ENCODE measurements at regions not wholly inside any gene's neighbourhood (a gene's known extent, or its start where the extent isn't known, plus 50 kb on each side); places are given as distances from the start of the nearest gene placed in this dataset.

DNA sequence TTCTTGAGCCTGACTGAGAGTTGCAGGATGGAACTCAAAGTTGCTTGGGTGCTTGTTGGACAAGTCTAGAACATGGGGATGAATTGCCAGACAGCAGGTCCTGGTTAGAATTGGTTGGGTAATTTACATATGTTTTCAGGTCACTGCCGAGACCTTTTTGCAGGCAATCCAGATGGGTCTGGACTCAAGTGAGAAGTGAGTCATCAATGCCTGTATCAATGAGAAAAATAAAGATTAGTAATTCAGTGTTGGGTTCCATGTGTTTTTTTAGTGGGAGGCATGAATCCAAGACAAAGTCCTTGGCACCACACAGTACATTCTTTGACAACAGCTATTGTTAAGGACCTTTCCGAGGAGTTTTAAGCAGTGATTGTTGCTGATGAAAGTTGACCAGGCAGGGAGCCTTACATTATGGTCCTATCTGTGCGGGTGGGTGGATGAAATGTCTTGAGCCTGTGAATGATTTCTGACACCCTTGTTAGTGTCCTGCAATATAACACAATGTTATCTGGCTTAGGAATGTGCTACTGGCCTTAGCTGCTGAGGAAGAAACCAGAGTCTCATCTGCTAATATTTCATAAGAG, 77.7 kb downstream of the CRYGS start:
- Mint-ChIP-seq H3K9me3 (no peaks in the 10 kb centered on the region), H3K4me1 (ENCODE audit: low read depth) (peaks cover 2% of the 10 kb centered on the region), H3K4me3 (no peak overlapping the region), H3K27me3 (ENCODE audit: low read depth) (no peaks in the 10 kb centered on the region), H3K27ac (no peak overlapping the region), H3K36me3 (ENCODE audit: insufficient read depth in 2 of 2) (no peaks in the 10 kb centered on the region)
- no peak for ATAC-seq (replicated peaks in 1 of 2)
- DNase-seq = no peak

DNA sequence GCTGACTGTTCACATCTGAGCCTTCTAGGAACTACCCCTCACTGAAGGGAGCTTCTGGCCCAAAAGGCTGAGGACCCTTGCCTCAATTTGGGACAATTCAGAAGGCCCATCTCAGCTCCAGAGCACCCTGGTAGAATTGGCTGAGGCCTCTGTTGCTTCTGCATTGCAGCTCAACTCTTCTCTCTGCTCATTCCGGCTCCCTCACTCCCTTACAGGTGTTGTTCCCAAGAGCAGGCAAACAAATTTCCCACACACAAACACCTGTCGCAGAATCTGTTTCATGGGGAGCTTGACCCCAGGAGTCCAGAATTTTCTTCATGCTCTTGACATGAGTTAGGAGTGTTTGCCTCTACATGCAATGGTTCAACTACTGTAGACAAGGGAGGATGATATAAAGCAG, 78.7 kb downstream of the CRYGS start:
- H3K9me3 Mint-ChIP-seq = no peaks in the 10 kb centered on the region
- no peaks in the 10 kb centered on the region for H3K36me3 Mint-ChIP-seq (ENCODE audit: insufficient read depth in 2 of 2)
- H3K27me3 Mint-ChIP-seq (ENCODE audit: low read depth) = no peaks in the 10 kb centered on the region
- peaks cover 9% of the 10 kb centered on the region for H3K4me1 Mint-ChIP-seq (ENCODE audit: low read depth)
- no peak for DNase-seq
- H3K27ac Mint-ChIP-seq = no peak overlapping the region
- H3K4me3 Mint-ChIP-seq = no peak overlapping the region
- no peak for ATAC-seq (replicated peaks in 1 of 2)

DNA sequence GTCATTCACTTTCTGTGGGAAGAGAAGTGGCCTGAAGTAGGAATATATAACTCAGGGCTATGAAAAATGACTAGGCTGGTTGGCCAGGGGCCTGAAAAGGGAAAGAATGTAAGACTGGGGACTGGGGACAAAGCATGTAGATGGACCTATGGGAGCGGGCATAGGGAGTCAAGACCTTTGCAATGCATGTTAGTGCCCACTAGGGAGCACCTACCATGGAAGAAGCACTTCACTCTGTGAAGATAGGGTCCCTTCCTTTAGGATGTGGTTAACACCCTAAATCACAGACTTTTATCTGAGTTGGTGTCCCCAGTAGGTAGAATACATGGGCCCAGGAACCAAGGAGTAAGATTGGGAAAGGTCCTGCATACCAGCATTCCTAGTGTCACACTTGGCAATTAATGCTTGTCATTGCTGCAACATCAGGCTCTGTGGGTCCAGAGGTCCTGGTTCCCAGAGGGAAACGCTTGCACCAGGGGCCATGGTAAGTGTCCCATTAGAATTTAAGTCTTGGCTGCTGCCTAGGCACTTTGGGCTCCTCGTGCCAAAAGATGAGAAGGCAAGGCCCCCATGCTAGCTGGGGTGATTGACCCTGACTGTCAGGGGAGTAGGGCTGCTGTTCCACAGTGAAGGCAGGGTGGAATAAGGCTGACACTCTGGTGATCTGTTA, 79.6 kb downstream of the CRYGS start:
- ATAC-seq (replicated peaks in 1 of 2) = no peak
- H3K27me3 Mint-ChIP-seq (ENCODE audit: low read depth) = peaks cover 8% of the 10 kb centered on the region
- H3K27ac Mint-ChIP-seq = no peak overlapping the region
- no peak overlapping the region for H3K4me3 Mint-ChIP-seq
- no peak for DNase-seq
- H3K9me3 Mint-ChIP-seq = no peaks in the 10 kb centered on the region
- H3K36me3 Mint-ChIP-seq (ENCODE audit: insufficient read depth in 2 of 2) = no peaks in the 10 kb centered on the region
- H3K4me1 Mint-ChIP-seq (ENCODE audit: low read depth) = peaks cover 9% of the 10 kb centered on the region

DNA sequence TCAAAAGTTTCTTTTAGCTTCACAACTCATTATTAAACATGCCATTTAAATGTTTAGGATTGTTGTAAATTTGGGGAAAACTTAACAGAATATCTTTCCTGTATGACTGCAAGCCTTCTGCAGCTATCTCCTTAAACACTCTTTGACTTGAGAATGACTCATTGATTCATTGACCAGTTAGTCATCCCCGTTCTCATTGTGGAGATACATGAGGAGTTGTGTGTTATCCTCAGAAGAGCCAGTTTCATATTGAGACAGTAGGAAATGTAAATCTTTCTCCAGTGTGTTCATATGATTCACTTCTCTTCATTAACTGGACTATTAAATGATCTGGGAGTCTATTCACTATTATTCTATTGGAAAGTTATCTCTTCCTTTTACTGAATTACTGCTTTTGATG, 83.0 kb downstream of the CRYGS start:
- DNase-seq = no peak
- H3K27me3 Mint-ChIP-seq (ENCODE audit: low read depth) = peaks cover 23% of the 10 kb centered on the region
- no peak overlapping the region for H3K27ac Mint-ChIP-seq
- H3K36me3 Mint-ChIP-seq (ENCODE audit: insufficient read depth in 2 of 2) = no peaks in the 10 kb centered on the region
- H3K9me3 Mint-ChIP-seq = no peaks in the 10 kb centered on the region
- peak; percentile 68 to 72 for ATAC-seq (replicated peaks in 1 of 2)
- H3K4me1 Mint-ChIP-seq (ENCODE audit: low read depth) = peaks cover 9% of the 10 kb centered on the region
- no peak overlapping the region for H3K4me3 Mint-ChIP-seq

DNA sequence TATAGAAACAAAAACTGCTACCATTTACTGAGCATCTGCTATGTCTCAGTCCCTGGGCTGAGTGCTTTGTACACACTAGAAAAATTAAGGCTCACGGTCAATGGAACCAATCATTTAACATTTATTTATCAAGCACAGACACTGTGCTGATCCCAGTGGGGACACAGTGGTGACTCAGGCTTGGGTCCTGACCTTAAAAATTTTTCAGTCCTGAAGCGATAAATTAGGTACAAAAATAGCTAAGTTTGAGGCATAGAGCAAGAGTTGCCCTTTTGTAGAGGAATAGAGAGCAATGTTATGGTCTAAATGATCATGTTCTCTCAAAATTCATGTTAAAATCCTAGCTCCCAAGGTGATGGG, 85.1 kb downstream of the CRYGS start:
- DNase-seq = no peak
- H3K9me3 Mint-ChIP-seq = no peaks in the 10 kb centered on the region
- H3K4me3 Mint-ChIP-seq = no peak overlapping the region
- H3K4me1 Mint-ChIP-seq (ENCODE audit: low read depth) = peaks cover 9% of the 10 kb centered on the region
- ATAC-seq (replicated peaks in 1 of 2) = no peak
- no peak overlapping the region for H3K27ac Mint-ChIP-seq
- H3K36me3 Mint-ChIP-seq (ENCODE audit: insufficient read depth in 2 of 2) = no peaks in the 10 kb centered on the region
- peaks cover 34% of the 10 kb centered on the region for H3K27me3 Mint-ChIP-seq (ENCODE audit: low read depth)

DNA sequence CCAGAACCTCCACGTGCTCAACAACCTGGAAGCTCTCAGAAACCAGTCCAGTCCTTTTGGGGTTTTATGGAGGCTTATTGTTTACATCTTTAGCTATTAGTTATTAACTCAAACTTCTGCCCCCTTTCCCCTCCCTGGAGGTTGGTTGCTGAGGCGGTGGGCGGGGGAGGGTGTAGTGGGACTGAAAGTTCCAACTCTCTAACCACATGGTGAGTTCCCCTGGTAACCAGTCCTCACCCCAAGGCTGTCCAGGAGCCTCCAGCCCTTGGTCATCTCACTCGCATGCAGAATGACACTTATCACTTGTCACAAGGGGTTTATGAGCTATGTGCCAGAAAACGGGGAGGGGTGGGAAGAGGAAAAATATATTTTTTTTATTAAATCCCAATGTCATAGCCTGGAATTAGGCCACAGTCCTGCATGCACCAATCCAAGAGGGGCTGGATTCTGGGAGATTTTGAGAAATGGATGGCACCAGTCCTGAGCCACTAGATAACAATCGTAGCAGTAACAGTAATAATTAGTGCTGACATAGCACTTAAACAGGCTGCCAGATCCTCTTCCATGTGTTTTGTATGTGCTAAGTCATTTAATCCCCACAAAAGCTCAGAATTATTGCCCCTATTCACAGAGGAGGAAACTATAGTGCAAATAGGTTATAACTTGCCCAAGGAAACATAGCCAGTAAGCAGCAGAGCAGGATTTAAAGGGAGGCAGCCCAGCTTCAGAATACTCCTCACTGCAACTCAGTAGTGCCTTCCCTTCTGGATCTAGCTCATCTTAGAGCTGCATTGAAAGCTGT, 85.7 kb downstream of the CRYGS start:
- Mint-ChIP-seq H3K36me3 (ENCODE audit: insufficient read depth in 2 of 2) (no peaks in the 10 kb centered on the region), H3K4me3 (no peak overlapping the region), H3K27me3 (ENCODE audit: low read depth) (peaks cover 34% of the 10 kb centered on the region), H3K4me1 (ENCODE audit: low read depth) (peaks cover 9% of the 10 kb centered on the region), H3K27ac (no peak overlapping the region), H3K9me3 (no peaks in the 10 kb centered on the region)
- DNase-seq (no peak), ATAC-seq (replicated peaks in 1 of 2) (no peak)

DNA sequence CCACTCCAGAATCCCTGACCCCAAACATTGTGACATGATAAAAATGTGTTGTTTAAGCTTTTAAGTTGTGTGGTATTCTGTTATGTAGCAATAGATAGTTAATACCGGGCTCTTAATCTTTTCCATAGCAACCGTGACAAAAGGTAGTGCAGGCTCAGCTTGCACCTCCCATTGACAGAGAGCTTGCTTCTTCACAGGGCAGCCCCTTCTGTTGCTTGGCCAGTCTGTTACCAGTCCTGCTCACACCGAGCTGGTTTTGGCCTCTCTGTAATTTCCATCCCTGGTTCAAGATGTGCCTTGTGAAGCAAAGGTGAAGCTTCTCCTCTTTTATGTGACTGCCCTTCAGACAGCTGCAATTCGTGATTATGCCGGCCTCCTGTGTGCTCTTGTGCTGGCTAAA, 86.9 kb downstream of the CRYGS start:
- H3K27ac Mint-ChIP-seq = no peak overlapping the region
- ATAC-seq (replicated peaks in 1 of 2) = no peak
- peaks cover 9% of the 10 kb centered on the region for H3K4me1 Mint-ChIP-seq (ENCODE audit: low read depth)

DNA sequence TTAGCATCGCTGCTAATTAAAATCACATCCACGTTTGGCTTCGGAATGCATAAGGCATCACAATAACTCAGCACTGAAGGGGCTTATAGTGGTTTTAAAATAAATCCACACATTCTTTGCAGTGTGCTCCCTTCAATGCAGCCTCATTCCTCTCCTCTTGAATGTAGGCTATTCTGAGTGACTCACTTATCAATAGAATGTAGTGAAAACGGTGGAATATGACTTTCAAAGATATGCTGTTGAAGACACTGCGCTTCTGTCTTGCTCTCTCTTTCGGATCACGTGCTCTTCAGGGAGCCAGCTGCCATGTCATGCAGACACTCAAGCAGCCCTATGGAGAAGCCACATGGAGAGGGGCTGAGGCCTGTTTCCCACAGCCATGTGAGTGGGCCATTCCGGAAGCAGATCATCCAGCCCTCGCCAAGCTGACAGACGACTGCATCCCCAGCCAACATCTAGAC, 87.4 kb downstream of the CRYGS start:
- no peak overlapping the region for H3K4me3 Mint-ChIP-seq
- ATAC-seq (replicated peaks in 1 of 2) (no peak), DNase-seq (no peak)
- H3K4me1 Mint-ChIP-seq (ENCODE audit: low read depth) = peaks cover 9% of the 10 kb centered on the region
- peaks cover 34% of the 10 kb centered on the region for H3K27me3 Mint-ChIP-seq (ENCODE audit: low read depth)
- H3K9me3 Mint-ChIP-seq = no peaks in the 10 kb centered on the region
- H3K36me3 Mint-ChIP-seq (ENCODE audit: insufficient read depth in 2 of 2) = no peaks in the 10 kb centered on the region
- no peak overlapping the region for H3K27ac Mint-ChIP-seq

More for the DNA sequence above, 86.9 kb downstream of the CRYGS start:
- no peaks in the 10 kb centered on the region for H3K36me3 Mint-ChIP-seq (ENCODE audit: insufficient read depth in 2 of 2)
- DNase-seq = no peak
- H3K9me3 Mint-ChIP-seq = no peaks in the 10 kb centered on the region
- no peak overlapping the region for H3K4me3 Mint-ChIP-seq
- H3K27me3 Mint-ChIP-seq (ENCODE audit: low read depth) = peaks cover 34% of the 10 kb centered on the region

DNA sequence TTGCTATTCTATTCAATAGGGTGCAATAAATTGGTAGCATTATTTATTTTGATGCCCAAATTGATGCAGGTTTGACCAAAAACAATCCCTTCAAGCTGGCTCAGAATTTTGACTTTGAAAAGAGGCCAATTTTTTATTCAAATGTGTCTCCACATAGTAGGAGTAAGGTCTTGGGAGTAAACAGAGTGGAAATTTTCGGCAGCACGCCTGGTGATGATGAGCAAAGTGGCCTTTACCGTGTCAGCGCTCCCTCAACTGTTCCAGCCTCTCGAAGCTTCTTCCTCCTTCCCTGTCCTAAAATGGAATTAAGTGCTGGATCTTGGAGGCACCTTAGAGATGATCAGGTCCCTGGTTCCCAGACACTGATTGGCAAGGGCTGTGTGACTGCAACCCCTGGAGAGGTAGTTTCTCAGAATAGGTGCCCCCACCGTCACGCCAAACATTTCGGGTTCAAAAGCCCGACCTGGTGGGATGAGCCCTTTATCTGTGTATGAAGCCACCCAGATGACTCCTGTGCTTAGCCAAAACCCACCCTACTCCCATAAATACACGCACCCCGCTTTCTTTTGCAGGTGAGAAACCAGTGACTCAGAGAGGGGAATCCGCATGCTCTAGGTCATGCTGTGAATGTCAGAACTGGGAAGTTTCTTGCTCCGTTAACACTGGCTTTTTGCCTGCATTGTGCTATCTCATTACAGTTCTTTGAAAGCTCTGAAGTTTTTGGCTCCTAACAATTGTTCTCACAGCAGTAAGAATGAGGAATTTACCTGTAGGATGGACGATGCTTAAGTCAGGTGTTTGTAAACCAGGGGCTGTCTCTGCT, 89.1 kb downstream of the CRYGS start:
- peaks cover 31% of the 10 kb centered on the region for H3K27me3 Mint-ChIP-seq (ENCODE audit: low read depth)
- DNase-seq (no peak), ATAC-seq (replicated peaks in 1 of 2) (no peak)
- H3K4me3 Mint-ChIP-seq = no peak overlapping the region
- H3K27ac Mint-ChIP-seq = no peak overlapping the region
- no peaks in the 10 kb centered on the region for H3K4me1 Mint-ChIP-seq (ENCODE audit: low read depth)
- H3K9me3 Mint-ChIP-seq = no peaks in the 10 kb centered on the region
- H3K36me3 Mint-ChIP-seq (ENCODE audit: insufficient read depth in 2 of 2) = no peaks in the 10 kb centered on the region

DNA sequence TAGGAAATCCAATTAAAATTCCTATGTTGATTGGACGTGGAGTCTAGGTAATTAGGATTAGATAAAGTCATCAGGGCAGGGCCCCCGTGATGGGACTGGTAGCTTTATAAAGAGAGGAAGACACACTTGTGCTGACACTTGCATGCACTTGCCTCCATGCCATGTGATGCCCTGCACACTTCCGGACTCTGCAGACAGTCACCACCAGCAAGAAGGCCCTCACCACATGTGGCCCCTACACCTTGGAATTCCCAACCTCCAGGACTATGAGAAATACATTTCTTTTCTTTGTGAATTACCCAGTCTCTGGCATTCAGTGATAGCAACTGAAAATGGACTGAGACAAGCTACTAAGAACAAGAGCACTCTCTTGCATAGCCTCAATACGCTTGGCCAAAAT, 90.6 kb downstream of the CRYGS start:
- Mint-ChIP-seq H3K27ac (no peak overlapping the region), H3K9me3 (no peaks in the 10 kb centered on the region), H3K36me3 (ENCODE audit: insufficient read depth in 2 of 2) (no peaks in the 10 kb centered on the region), H3K4me1 (ENCODE audit: low read depth) (no peaks in the 10 kb centered on the region), H3K4me3 (no peak overlapping the region), H3K27me3 (ENCODE audit: low read depth) (peaks cover 19% of the 10 kb centered on the region)
- ATAC-seq (replicated peaks in 1 of 2) (no peak), DNase-seq (no peak)

DNA sequence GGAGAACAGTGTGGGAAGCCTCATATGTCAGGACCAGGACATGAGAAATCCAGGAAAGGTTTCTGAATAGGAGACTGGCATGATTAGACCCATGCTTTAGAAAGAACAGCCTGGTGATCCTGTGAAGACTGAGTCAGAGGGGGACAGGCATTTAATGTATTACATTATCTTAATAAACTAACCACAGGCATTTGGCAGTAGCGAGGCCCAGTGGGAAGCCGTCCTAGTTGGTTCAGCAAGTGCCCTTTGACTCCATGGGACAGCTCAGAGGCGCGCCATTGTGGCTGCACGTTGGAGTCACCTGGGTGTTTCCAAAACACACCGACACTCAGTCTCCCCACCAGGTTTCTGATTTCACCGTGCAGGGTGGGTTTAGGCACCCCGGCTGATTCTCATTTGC, 90.5 kb upstream of the DGKG start:
- ATAC-seq (replicated peaks in 1 of 2) = no peak
- Mint-ChIP-seq H3K9me3 (no peaks in the 10 kb centered on the region), H3K36me3 (ENCODE audit: insufficient read depth in 2 of 2) (no peaks in the 10 kb centered on the region), H3K27ac (no peak overlapping the region), H3K4me3 (no peak overlapping the region), H3K4me1 (ENCODE audit: low read depth) (no peaks in the 10 kb centered on the region), H3K27me3 (ENCODE audit: low read depth) (peaks cover 13% of the 10 kb centered on the region)
- no peak for DNase-seq

DNA sequence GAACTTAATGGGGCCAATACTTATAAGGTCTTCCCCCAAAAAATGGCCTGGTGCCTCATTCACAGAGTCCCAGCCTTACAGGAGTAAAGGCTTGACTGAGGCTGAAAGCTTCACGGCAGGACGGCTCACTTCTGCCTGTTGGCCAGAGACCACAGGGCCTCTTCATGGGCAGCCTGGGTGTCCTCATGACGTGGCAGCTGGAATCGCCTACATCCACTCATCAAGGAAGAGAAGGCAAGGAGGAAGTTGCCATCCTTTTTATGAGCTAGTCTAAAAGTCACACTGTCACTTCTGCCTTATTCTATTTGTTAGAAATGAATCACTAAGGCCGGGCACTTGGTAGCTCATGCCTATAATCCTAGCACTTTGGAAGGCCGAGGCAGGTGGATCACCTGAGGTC, 89.3 kb upstream of the DGKG start:
- no peaks in the 10 kb centered on the region for H3K36me3 Mint-ChIP-seq (ENCODE audit: insufficient read depth in 2 of 2)
- no peak overlapping the region for H3K27ac Mint-ChIP-seq
- no peaks in the 10 kb centered on the region for H3K9me3 Mint-ChIP-seq
- no peak overlapping the region for H3K4me3 Mint-ChIP-seq
- H3K4me1 Mint-ChIP-seq (ENCODE audit: low read depth) = no peaks in the 10 kb centered on the region
- peaks cover 11% of the 10 kb centered on the region for H3K27me3 Mint-ChIP-seq (ENCODE audit: low read depth)
- DNase-seq (no peak), ATAC-seq (replicated peaks in 1 of 2) (no peak)

DNA sequence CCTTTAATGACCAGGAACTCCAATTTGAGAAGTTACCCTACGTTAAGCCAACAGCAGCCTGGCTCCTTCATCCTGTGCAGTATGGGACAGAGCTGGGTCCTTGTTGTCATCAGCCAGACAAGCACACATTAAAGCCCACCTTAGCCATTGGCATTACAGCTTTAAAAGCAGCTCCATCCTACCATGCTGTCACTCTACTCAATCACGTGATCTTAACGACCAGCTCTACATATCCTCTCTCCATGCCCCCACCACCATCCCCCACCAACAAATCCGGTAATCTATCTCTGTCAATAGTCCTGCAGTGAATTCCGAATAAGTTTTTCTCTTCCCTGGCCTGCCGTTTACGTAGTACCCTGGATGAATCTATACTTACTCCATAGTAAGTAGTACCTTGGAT, 82.9 kb upstream of the DGKG start:
- H3K27ac Mint-ChIP-seq = no peak overlapping the region
- no peaks in the 10 kb centered on the region for H3K4me1 Mint-ChIP-seq (ENCODE audit: low read depth)
- H3K27me3 Mint-ChIP-seq (ENCODE audit: low read depth) = peaks cover 9% of the 10 kb centered on the region
- DNase-seq (no peak), ATAC-seq (replicated peaks in 1 of 2) (no peak)
- no peak overlapping the region for H3K4me3 Mint-ChIP-seq
- H3K9me3 Mint-ChIP-seq = no peaks in the 10 kb centered on the region
- no peaks in the 10 kb centered on the region for H3K36me3 Mint-ChIP-seq (ENCODE audit: insufficient read depth in 2 of 2)

All from activated T-cell treated with anti-CD3 and anti-CD28 coated beads, Interleukin-2, amount 50 U/mL, for 72 hours (primary cell).